Activated B cell treated with CpG ODN at 0.5 μM for 24 hours (primary cell): ENCODE measurements at regions not wholly inside any gene's neighbourhood (a gene's known extent, or its start where the extent isn't known, plus 50 kb on each side); places are given as distances from the start of the nearest gene placed in this dataset.

Source experiments
- ATAC-seq: fragments of 200-7000 bp; cut with Tn5 transposase; one replicate; pipeline ENCODE4 v1.10.0; 2021; ENCODE audit warnings: low read depth, mild to moderate bottlenecking, moderate library complexity
- CTCF ChIA-PET: fragments of 350-600 bp; sonication (Branson Sonifier 250); formaldehyde crosslinking; loops from one replicate; lab custom pipeline; 2021; ENCODE audit warnings: antibody characterized with exemption; lab: Charles Lee
- POLR2A ChIA-PET: fragments of 350-600 bp; sonication (Branson Sonifier 250); formaldehyde crosslinking; loops from one replicate; lab custom pipeline; 2021; ENCODE audit warnings: antibody characterized with exemption; lab: Charles Lee
- DNase-seq: peaks from one replicate; pipeline ENCODE4 v3.0.0; 2022
- H3K27ac Mint-ChIP-seq: one replicate; pipeline ENCODE4 v1.8.0; 2020; ENCODE audit warnings: mixed read lengths
- H3K27me3 Mint-ChIP-seq: one replicate; pipeline ENCODE4 v1.8.0; 2021; ENCODE audit warnings: mixed read lengths
- H3K36me3 Mint-ChIP-seq: one replicate; pipeline ENCODE4 v1.8.0; 2021; ENCODE audit warnings: low read depth, mixed read lengths
- H3K4me1 Mint-ChIP-seq: one replicate; pipeline ENCODE4 v1.8.0; 2021; ENCODE audit warnings: mixed read lengths
- H3K4me3 Mint-ChIP-seq: one replicate; pipeline ENCODE4 v1.8.0; 2020; ENCODE audit warnings: mild to moderate bottlenecking, mixed read lengths
- H3K9me3 Mint-ChIP-seq: one replicate; pipeline ENCODE4 v1.8.0; 2020; ENCODE audit warnings: mixed read lengths
- intact Hi-C: fragments of 100-400 bp; cut with micrococcal nuclease; formaldehyde crosslinking; loops from one replicate; pipeline ENCODE4 v1.15.1; 2024
- TF ChIP-seq, protein P1 (sequence below): fragments of 200-600 bp; IDR thresholded peaks from one replicate; pipeline ENCODE4 v1.8.0; 2022; ENCODE audit warnings: antibody characterized with exemption, mild to moderate bottlenecking

GRCh38 chr15:46411900-46412299 is 777.1 kb downstream of the SQOR start:
- Mint-ChIP-seq H3K4me3 (no peak overlapping the region), H3K4me1 (no peaks in the 10 kb centered on the region), H3K27me3 (no peaks in the 10 kb centered on the region), H3K36me3 (no peaks in the 10 kb centered on the region), H3K9me3 (peaks cover 2% of the 10 kb centered on the region), H3K27ac (no peak overlapping the region)
- intact Hi-C loops = no loop called here
- POLR2A ChIA-PET = no interaction called here
- CTCF ChIA-PET = no interaction called here
- TF ChIP-seq, protein P1, sequence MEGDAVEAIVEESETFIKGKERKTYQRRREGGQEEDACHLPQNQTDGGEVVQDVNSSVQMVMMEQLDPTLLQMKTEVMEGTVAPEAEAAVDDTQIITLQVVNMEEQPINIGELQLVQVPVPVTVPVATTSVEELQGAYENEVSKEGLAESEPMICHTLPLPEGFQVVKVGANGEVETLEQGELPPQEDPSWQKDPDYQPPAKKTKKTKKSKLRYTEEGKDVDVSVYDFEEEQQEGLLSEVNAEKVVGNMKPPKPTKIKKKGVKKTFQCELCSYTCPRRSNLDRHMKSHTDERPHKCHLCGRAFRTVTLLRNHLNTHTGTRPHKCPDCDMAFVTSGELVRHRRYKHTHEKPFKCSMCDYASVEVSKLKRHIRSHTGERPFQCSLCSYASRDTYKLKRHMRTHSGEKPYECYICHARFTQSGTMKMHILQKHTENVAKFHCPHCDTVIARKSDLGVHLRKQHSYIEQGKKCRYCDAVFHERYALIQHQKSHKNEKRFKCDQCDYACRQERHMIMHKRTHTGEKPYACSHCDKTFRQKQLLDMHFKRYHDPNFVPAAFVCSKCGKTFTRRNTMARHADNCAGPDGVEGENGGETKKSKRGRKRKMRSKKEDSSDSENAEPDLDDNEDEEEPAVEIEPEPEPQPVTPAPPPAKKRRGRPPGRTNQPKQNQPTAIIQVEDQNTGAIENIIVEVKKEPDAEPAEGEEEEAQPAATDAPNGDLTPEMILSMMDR = no peak
- ATAC-seq = no peak
- no peak for DNase-seq

GRCh38 chr15:46413799-46414198 is 779.0 kb downstream of the SQOR start:
- no peak overlapping the region for H3K27ac Mint-ChIP-seq
- H3K36me3 Mint-ChIP-seq = no peaks in the 10 kb centered on the region
- CTCF ChIA-PET = no interaction called here
- TF ChIP-seq, protein P1 = no peak
- no peaks in the 10 kb centered on the region for H3K27me3 Mint-ChIP-seq
- H3K4me1 Mint-ChIP-seq = no peaks in the 10 kb centered on the region
- DNase-seq = no peak
- no peak overlapping the region for H3K4me3 Mint-ChIP-seq
- no peak for ATAC-seq
- intact Hi-C loops = no loop called here
- POLR2A ChIA-PET = no interaction called here
- H3K9me3 Mint-ChIP-seq = peaks cover 2% of the 10 kb centered on the region

GRCh38 chr15:46416544-46416943 is 781.7 kb downstream of the SQOR start:
- H3K27ac Mint-ChIP-seq = no peak overlapping the region
- H3K27me3 Mint-ChIP-seq = no peaks in the 10 kb centered on the region
- TF ChIP-seq, protein P1 = no peak
- ATAC-seq (no peak), DNase-seq (no peak)
- intact Hi-C loops = no loop called here
- H3K9me3 Mint-ChIP-seq = peaks cover 2% of the 10 kb centered on the region
- CTCF ChIA-PET = no interaction called here
- POLR2A ChIA-PET = no interaction called here
- no peaks in the 10 kb centered on the region for H3K4me1 Mint-ChIP-seq
- H3K4me3 Mint-ChIP-seq = no peak overlapping the region
- H3K36me3 Mint-ChIP-seq = no peaks in the 10 kb centered on the region

DNA sequence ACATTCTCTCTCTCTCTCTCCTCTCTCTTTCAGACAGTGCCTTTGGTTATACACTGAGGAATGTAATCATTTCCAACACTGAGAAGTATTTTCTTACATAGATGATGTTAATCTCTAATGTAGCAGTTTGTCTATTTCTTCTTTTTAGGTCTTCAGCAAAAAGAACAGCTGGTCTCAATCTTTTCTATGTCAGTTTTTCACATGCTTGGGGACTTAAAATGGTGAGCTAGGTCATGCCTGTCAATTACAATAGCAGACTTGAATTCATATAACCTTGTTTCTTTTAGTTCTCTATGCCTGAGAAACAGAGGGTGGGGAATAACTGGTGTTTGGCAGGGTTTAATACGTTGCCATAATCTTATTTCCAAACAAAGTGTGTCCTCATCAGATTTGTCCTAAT is 786.2 kb downstream of the SQOR start:
- Mint-ChIP-seq H3K27me3 (no peaks in the 10 kb centered on the region), H3K36me3 (no peaks in the 10 kb centered on the region), H3K9me3 (no peaks in the 10 kb centered on the region), H3K4me1 (no peaks in the 10 kb centered on the region), H3K4me3 (no peak overlapping the region), H3K27ac (no peak overlapping the region)
- TF ChIP-seq, protein P1 = no peak
- no peak for DNase-seq
- ChIA-PET CTCF (no interaction called here), POLR2A (no interaction called here)
- ATAC-seq = no peak
- intact Hi-C loops = no loop called here

GRCh38 chr15:46441294-46442062 is 806.6 kb downstream of the SQOR start:
- Mint-ChIP-seq H3K27me3 (no peaks in the 10 kb centered on the region), H3K27ac (no peak overlapping the region), H3K9me3 (peaks cover 4% of the 10 kb centered on the region), H3K4me3 (no peak overlapping the region), H3K36me3 (no peaks in the 10 kb centered on the region), H3K4me1 (no peaks in the 10 kb centered on the region)
- DNase-seq (no peak), ATAC-seq (no peak)
- ChIA-PET POLR2A (no interaction called here), CTCF (no interaction called here)
- intact Hi-C loops = no loop called here
- TF ChIP-seq, protein P1 = no peak
